Esophagus (tissue), 2 donors: ENCODE measurements at regions not wholly inside any gene's neighbourhood (a gene's known extent, or its start where the extent isn't known, plus 50 kb on each side); places are given as distances from the start of the nearest gene placed in this dataset.
"Not testable (repeated sequence)": the region's sequence is repeated elsewhere in the genome, so short reads cannot be mapped to it uniquely, and the experiment has no call there.

Experiments
- H3K27ac ChIP-seq, 2 donors: one replicate each; pipeline ENCODE4 v1.5.1; 2013; ENCODE audit warnings: low read depth in 2 of 2, mild to moderate bottlenecking in 2 of 2, inconsistent platforms in 1 of 2, low read length in 1 of 2, moderate library complexity in 1 of 2
- H3K27me3 ChIP-seq, 2 donors: one replicate each; pipeline ENCODE4 v1.6.1; 2013; ENCODE audit warnings: low read length in 2 of 2, control low read depth in 1 of 2, mild to moderate bottlenecking in 1 of 2; ENCODE audit not compliant: insufficient read depth in 2 of 2, control insufficient read depth in 1 of 2
- H3K36me3 ChIP-seq, 2 donors: one replicate each; pipeline ENCODE4 v1.6.1; 2013; ENCODE audit warnings: low read length in 1 of 2; ENCODE audit not compliant: control insufficient read depth in 2 of 2, insufficient read depth in 2 of 2
- H3K4me1 ChIP-seq, 2 donors: one replicate each; pipeline ENCODE4 v1.6.1; 2013; ENCODE audit warnings: low read length in 1 of 2; ENCODE audit not compliant: control insufficient read depth in 2 of 2, insufficient read depth in 2 of 2
- H3K4me3 ChIP-seq, 2 donors: one replicate each; pipeline ENCODE4 v1.5.1; 2013; ENCODE audit warnings: low read length in 2 of 2, mild to moderate bottlenecking in 2 of 2, low read depth in 1 of 2, moderate library complexity in 1 of 2
- H3K9me3 ChIP-seq, 2 donors: one replicate each; pipeline ENCODE4 v1.6.1; 2013; ENCODE audit warnings: mild to moderate bottlenecking in 2 of 2, low read depth in 1 of 2, low read length in 1 of 2, moderate library complexity in 1 of 2; ENCODE audit not compliant: control insufficient read depth in 2 of 2, insufficient read depth in 1 of 2
- WGBS, 2 donors: extraction: QIAGEN DNeasy Blood & Tissue Kit; methylation state at CpG; one replicate each; pipeline ENCODE4 v1.1.7; 2013; 5-methylcytosine and 5-hydroxymethylcytosine counted together
- donor health status: healthy with polysubstance abuse.
- donor health status: Bipolar disorder and iron deficiency.

- H3K9me3 ChIP-seq: peaks cover 2 to 3% of the 10 kb centered on the region in 2 donors
- peaks cover 0 to 2% of the 10 kb centered on the region in 2 donors for H3K4me1 ChIP-seq
- H3K36me3 ChIP-seq: peaks cover 3 to 6% of the 10 kb centered on the region in 2 donors
- 94 to 99% methylated on average over 4 of the region's 4 CpGs for WGBS, 2 donors
- no peak overlapping the region for H3K4me3 ChIP-seq
- H3K27ac ChIP-seq: no peak overlapping the region
- no peaks in the 10 kb centered on the region for H3K27me3 ChIP-seq
Observed at GRCh38 chr7:149564340-149565095, 66.9 kb upstream of the ZNF746 start.

- WGBS, 2 donors: 64 to 77% methylated on average over 4 of the region's 4 CpGs
- Histone ChIP-seq H3K27me3 (no peaks in the 10 kb centered on the region), H3K4me3 (no peak overlapping the region), H3K36me3 (peaks cover 0 to 6% of the 10 kb centered on the region in 2 donors), H3K4me1 (no peaks in the 10 kb centered on the region), H3K27ac (no peak overlapping the region), H3K9me3 (no peaks in the 10 kb centered on the region)
Observed at GRCh38 chr7:149562602-149563001, 65.0 kb upstream of the ZNF746 start.

GRCh38 chr7:149561072-149561471, 63.5 kb upstream of the ZNF746 start:
- Histone ChIP-seq H3K27me3 (no peaks in the 10 kb centered on the region), H3K4me3 (no peak overlapping the region), H3K4me1 (no peaks in the 10 kb centered on the region), H3K9me3 (no peaks in the 10 kb centered on the region), H3K27ac (no peak overlapping the region), H3K36me3 (peaks cover 0 to 4% of the 10 kb centered on the region in 2 donors)
- 94 to 96% methylated on average over 3 of the region's 3 CpGs for WGBS, 2 donors

GRCh38 chr7:149559711-149560110, 62.1 kb upstream of the ZNF746 start:
- Histone ChIP-seq H3K4me3 (no peak overlapping the region), H3K36me3 (peaks cover 0 to 4% of the 10 kb centered on the region in 2 donors), H3K27ac (no peak overlapping the region), H3K9me3 (no peaks in the 10 kb centered on the region), H3K4me1 (no peaks in the 10 kb centered on the region), H3K27me3 (no peaks in the 10 kb centered on the region)
- 87 to 88% methylated on average over 4 of the region's 4 CpGs for WGBS, 2 donors

- no peaks in the 10 kb centered on the region for H3K27me3 ChIP-seq
- peak overlapping the region in 1 of 2 donors; percentile 61 for H3K27ac ChIP-seq
- no peaks in the 10 kb centered on the region for H3K9me3 ChIP-seq
- H3K4me3 ChIP-seq: no peak overlapping the region
- H3K4me1 ChIP-seq: no peaks in the 10 kb centered on the region
- H3K36me3 ChIP-seq: peaks cover 0 to 4% of the 10 kb centered on the region in 2 donors
- WGBS, 2 donors: 85 to 88% methylated on average over 6 of the region's 6 CpGs
Observed at GRCh38 chr7:149558149-149558861, 60.7 kb upstream of the ZNF746 start.

GRCh38 chr7:149556525-149556924, 58.9 kb upstream of the ZNF746 start:
- H3K4me1 ChIP-seq: not testable (repeated sequence)
- H3K36me3 ChIP-seq: peaks cover 0 to 10% of the 10 kb centered on the region in 2 donors
- WGBS, 2 donors: 96 to 97% methylated on average over 4 of the region's 4 CpGs

GRCh38 chr7:149554821-149555220, 57.2 kb upstream of the ZNF746 start:
- H3K9me3 ChIP-seq, H3K4me3 ChIP-seq, H3K27ac ChIP-seq, H3K4me1 ChIP-seq, H3K27me3 ChIP-seq: not testable (repeated sequence)
- peaks cover 6 to 18% of the 10 kb centered on the region in 2 donors for H3K36me3 ChIP-seq
- WGBS, 2 donors: 94 to 99% methylated on average over 15 to 29 of the region's 31 CpGs

More at GRCh38 chr7:149556525-149556924, 58.9 kb upstream of the ZNF746 start:
- not testable (repeated sequence) for H3K27me3 ChIP-seq, H3K27ac ChIP-seq, H3K9me3 ChIP-seq, H3K4me3 ChIP-seq

- 97% methylated on average over 23 to 27 of the region's 27 CpGs for WGBS, 2 donors
- not testable (repeated sequence) for H3K4me1 ChIP-seq, H3K4me3 ChIP-seq, H3K9me3 ChIP-seq, H3K27ac ChIP-seq, H3K27me3 ChIP-seq
- peaks cover 10 to 23% of the 10 kb centered on the region in 2 donors for H3K36me3 ChIP-seq
Observed at GRCh38 chr7:149553991-149554390, 56.4 kb upstream of the ZNF746 start.

GRCh38 chr7:149552799-149553198, 55.2 kb upstream of the ZNF746 start:
- 82 to 90% methylated on average over 3 of the region's 3 CpGs for WGBS, 2 donors
- Histone ChIP-seq H3K27ac (no peak overlapping the region), H3K4me1 (no peaks in the 10 kb centered on the region), H3K36me3 (peaks cover 15 to 31% of the 10 kb centered on the region in 2 donors), H3K4me3 (no peak overlapping the region), H3K27me3 (no peaks in the 10 kb centered on the region), H3K9me3 (no peaks in the 10 kb centered on the region)
